ENCODE measurements at regions not wholly inside any gene's neighbourhood (a gene's known extent, or its start where the extent isn't known, plus 50 kb on each side); places are given as distances from the start of the nearest gene placed in this dataset.
"Not testable (repeated sequence)": the region's sequence is repeated elsewhere in the genome, so short reads cannot be mapped to it uniquely, and the experiment has no call there.

DNA sequence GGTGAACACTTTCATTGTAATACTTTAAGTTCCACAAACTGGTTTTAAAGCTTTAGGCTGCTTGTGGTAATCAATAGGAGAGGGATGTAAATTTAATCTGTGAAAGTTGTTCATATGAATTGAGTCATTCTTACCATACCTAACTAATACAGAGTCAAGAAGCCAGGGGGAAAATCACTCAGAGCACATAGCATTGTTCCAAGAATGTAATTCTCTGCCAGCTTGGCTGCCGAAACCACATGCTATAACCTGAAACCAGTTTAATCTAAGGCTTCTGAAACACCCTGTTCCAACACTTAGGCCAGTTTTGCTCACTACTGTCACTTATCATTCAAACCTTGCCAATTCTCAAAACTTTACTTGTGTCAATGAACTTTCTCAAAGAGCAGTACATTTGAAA, 528.8 kb upstream of the GRAMD2B start:
- no peak overlapping the region for H3K4me3 ChIP-seq (ENCODE audit: low read length)
- TF ChIP-seq, protein P1, sequence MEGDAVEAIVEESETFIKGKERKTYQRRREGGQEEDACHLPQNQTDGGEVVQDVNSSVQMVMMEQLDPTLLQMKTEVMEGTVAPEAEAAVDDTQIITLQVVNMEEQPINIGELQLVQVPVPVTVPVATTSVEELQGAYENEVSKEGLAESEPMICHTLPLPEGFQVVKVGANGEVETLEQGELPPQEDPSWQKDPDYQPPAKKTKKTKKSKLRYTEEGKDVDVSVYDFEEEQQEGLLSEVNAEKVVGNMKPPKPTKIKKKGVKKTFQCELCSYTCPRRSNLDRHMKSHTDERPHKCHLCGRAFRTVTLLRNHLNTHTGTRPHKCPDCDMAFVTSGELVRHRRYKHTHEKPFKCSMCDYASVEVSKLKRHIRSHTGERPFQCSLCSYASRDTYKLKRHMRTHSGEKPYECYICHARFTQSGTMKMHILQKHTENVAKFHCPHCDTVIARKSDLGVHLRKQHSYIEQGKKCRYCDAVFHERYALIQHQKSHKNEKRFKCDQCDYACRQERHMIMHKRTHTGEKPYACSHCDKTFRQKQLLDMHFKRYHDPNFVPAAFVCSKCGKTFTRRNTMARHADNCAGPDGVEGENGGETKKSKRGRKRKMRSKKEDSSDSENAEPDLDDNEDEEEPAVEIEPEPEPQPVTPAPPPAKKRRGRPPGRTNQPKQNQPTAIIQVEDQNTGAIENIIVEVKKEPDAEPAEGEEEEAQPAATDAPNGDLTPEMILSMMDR (conservative IDR thresholded peaks at IDR 0.05; ENCODE audit: low read length) = no peak
- no peak for DNase-seq (ENCODE audit: low read depth)

DNA sequence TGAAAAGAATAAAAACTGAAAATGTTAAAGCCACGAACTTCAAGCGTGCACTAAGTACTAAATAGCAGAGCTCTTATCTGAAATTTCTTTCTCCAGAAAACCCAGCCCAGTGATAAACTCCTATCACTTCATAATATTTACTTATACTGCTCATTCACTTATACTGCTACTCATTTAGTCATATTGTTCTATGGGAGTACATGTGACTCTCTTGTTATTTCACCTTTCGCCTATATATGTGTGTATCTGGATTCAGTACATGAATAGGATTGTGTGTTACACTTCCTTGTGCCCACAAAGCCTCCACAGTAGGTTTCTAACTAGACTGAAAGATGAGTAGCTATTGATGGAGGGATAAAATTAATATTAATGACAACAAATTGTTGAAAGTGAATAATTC, 526.8 kb upstream of the GRAMD2B start:
- no peak overlapping the region for H3K4me3 ChIP-seq (ENCODE audit: low read length)
- DNase-seq (ENCODE audit: low read depth) = no peak
- TF ChIP-seq, protein P1 (conservative IDR thresholded peaks at IDR 0.05; ENCODE audit: low read length) = no peak

DNA sequence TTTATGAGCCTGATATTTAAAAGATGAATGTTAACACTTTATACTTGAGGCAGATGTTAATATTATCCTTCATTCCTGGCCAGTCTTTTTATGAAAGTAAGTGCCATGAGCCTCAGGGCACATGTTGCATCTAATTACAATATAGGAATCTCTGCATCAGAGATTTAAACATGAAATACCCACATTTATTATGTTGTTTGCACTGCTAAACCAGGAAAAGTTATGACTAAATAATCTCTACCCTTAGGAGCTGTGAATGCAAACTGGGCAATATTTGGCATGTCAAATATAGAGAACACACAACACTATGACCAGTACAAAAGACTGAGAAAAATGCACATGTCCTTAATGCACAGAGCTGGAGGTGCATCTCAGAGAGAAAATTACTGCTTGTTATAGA, 526.1 kb upstream of the GRAMD2B start:
- TF ChIP-seq, protein P1 (conservative IDR thresholded peaks at IDR 0.05; ENCODE audit: low read length) = no peak
- H3K4me3 ChIP-seq (ENCODE audit: low read length) = no peak overlapping the region
- no peak for DNase-seq (ENCODE audit: low read depth)

DNA sequence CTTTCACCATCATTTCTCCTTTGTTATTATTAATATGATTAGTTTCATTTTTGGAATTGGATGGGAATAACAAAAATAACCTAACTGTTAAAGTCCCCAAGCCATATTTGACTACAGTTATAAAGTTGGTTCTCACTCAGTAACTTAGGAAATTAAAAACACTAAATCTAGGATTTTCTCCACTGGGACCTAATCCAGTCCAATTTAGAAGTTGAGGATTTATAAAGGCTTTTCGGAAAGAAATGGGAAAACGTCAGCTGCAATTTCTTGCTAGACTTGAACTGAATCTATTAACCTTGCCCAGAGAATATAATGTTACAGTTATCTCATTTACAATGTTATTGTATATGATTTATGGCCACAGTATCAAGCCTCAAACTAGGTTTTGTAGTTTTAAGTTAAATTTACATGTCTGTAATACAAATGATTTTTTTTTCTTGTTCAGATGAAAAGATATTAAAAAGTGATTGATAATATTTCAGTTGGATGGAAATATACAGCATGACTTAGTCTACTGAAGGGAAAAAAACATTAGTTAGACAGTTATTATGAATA, 524.3 kb upstream of the GRAMD2B start:
- no peak overlapping the region for H3K4me3 ChIP-seq (ENCODE audit: low read length)
- TF ChIP-seq, protein P1 (conservative IDR thresholded peaks at IDR 0.05; ENCODE audit: low read length) = no peak
- DNase-seq (ENCODE audit: low read depth) = no peak

DNA sequence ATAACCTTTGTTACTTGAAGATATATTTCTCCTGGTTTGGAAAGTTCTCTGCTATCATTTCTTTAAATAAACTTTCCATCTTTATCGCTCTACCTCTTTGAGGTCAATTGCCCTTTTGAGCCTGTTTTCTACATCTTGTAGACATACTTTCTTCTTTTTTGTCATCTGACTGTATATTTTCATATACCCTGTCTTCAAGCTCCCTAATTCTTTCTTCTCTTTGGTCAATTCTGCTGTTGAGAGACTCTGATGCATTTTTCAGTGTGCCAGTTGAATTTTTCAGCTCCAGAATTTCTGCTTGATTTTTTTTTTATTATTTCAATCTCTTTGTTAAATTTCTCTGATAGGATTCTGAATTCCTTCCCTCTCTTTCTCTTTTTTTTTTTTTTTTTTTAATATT, 511.2 kb upstream of the GRAMD2B start:
- H3K4me3 ChIP-seq (ENCODE audit: low read length) = no peak overlapping the region
- TF ChIP-seq, protein P1 (conservative IDR thresholded peaks at IDR 0.05; ENCODE audit: low read length) = no peak
- no peak for DNase-seq (ENCODE audit: low read depth)

DNA sequence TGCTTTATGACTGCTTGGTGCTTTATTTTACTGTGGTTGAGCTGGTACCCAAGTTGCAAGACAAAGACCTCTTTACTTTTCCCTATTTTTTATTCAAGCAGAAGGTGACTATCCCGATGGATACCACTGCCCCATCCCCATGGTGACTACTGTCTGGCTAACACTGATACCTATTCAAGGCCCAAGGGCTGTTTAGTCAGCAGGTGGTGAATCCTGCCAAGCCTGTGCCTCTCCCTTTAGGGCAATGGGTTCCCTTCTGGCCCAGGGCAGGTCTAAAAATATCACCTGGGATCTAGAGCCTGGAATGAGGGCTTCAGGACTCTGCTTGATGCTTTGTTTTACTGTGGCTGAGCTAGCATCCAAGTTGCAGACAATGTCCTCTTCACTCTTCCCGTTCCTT, 510.0 kb upstream of the GRAMD2B start:
- TF ChIP-seq, protein P1 (conservative IDR thresholded peaks at IDR 0.05; ENCODE audit: low read length) = no peak
- no peak overlapping the region for H3K4me3 ChIP-seq (ENCODE audit: low read length)
- no peak for DNase-seq (ENCODE audit: low read depth)

DNA sequence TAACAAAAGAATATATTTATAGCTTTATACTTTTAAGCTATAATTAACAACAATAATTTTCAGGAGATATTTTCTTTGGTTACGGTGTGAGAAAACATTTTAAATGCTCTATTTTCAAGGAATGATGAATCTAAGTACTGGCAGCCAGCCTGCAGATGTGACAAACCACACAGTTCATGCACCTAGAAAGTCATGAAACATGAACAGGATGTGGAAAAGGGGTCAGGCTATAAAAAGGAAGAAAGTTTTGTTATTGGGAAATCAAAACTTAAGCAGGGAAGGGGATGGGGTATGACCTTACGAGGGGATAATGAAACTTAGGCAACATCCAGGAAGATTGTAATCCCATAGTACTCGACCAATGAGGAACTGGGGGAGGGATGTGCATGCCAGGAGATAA, 508.7 kb upstream of the GRAMD2B start:
- no peak overlapping the region for H3K4me3 ChIP-seq (ENCODE audit: low read length)
- TF ChIP-seq, protein P1 (conservative IDR thresholded peaks at IDR 0.05; ENCODE audit: low read length) = no peak
- DNase-seq (ENCODE audit: low read depth) = no peak

DNA sequence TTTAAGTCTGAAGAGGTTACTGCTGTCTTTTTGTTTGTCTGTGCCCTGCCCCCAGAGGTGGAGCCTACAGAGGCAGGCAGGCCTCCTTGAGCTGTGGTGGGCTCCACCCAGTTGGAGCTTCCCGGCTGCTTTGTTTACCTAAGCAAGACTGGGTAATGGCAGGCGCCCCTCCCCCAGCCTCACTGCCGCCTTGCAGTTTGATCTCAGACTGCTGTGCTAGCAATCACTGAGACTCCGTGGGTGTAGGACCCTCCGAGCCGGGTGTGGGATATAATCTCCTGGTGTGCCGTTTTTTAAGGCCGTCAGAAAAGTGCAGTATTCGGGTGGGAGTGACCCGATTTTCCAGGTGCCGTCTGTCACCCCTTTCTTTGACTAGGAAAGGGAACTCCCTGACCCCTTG, 499.3 kb upstream of the GRAMD2B start:
- H3K4me3 ChIP-seq (ENCODE audit: low read length); DNase-seq (ENCODE audit: low read depth): not testable (repeated sequence)
